ENCODE measurements at regions not wholly inside any gene's neighbourhood (a gene's known extent, or its start where the extent isn't known, plus 50 kb on each side); places are given as distances from the start of the nearest gene placed in this dataset.
A peak's percentile ranks its signal among the peaks of the same experiment; 100 is the strongest.

DNA sequence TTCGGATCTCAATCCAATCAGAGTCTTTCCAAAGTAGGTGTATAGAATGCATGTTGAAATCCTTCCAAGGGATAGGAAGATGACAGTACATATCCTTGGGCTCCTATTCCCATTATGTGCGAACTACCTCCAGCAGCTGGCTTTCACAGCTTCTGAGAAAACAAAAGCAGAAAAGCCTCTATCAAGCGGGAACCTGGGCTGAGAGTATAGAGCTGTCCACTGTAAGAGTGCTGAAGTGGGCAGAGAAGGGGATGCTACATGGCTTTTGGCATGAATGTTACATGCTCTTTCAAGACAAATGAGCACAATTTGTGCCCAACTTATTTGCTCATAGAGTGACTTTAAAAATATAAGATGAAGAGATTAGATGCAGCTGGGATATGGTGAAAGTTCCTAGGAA is 993.5 kb downstream of the CDH8 start:
- 45% methylated on average over 3 of the region's 3 CpGs for WGBS (ENCODE audit: insufficient coverage)
- CTCF ChIA-PET, result interaction anchor here (0.5 kb wide), 1 partner anchor 212 kb away, joined by 3 read pairs; no protein-coding TSS in a partner anchor
- peaks cover 0 to 1% (median 0%) of the 10 kb centered on the region in 5 experiments for H3K9me3 ChIP-seq (ENCODE audit: control extremely low read depth in 1 of 5, control insufficient read depth in 4 of 5, insufficient read depth in 2 of 5, low read depth in 1 of 5, low read length in 4 of 5)
- DNase-seq, result no peak
- H3K4me1 ChIP-seq (ENCODE audit: control extremely low read depth in 1 of 4, control insufficient read depth in 4 of 4, insufficient read depth in 4 of 4, low read length in 3 of 4), result no peaks in the 10 kb centered on the region
- H3K36me3 ChIP-seq (ENCODE audit: control insufficient read depth in 4 of 4, insufficient read depth in 4 of 4, low read length in 3 of 4), result no peaks in the 10 kb centered on the region
- H3K4me3 ChIP-seq (ENCODE audit: control insufficient read depth in 1 of 7, extremely low read depth in 1 of 7, insufficient read depth in 4 of 7, low read depth in 2 of 7, low read length in 6 of 7), result no peak overlapping the region
- POLR2A ChIA-PET, result no interaction called here
- H3K27me3 ChIP-seq (replicated peaks in 2 of 5; ENCODE audit: control insufficient read depth in 4 of 5, insufficient read depth in 5 of 5, low read length in 4 of 5), result no peaks in the 10 kb centered on the region
- no peak overlapping the region for H3K27ac ChIP-seq (ENCODE audit: insufficient read depth in 1 of 2, low read depth in 1 of 2, low read length in 2 of 2, poor library complexity in 1 of 2, severe bottlenecking in 2 of 2)

DNA sequence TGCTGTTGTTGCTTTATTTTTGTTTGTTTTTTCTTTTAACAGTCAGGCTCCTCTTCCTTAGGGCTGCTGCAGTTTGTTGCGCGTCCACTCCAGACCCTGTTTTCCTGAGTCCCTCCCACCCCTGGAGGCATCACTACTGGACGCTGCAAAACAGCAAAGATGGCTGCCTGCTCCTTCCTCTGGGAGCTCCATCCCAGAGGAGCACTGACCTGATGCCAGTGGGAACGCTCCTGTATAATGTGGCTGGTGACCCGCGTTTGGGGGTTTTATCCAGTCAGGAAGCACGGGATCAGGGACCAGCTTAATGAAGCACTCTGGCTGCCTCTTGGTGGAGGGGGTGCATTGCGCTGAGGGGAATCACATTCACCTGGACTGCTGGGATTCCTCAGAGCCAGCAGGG is 1005.6 kb downstream of the CDH8 start:
- no peaks in the 10 kb centered on the region for H3K9me3 ChIP-seq (ENCODE audit: control extremely low read depth in 1 of 5, control insufficient read depth in 4 of 5, insufficient read depth in 2 of 5, low read depth in 1 of 5, low read length in 4 of 5)
- H3K27ac ChIP-seq (ENCODE audit: insufficient read depth in 1 of 2, low read depth in 1 of 2, low read length in 2 of 2, poor library complexity in 1 of 2, severe bottlenecking in 2 of 2), result no peak overlapping the region
- POLR2A ChIA-PET, result no interaction called here
- DNase-seq, result no peak
- CTCF ChIA-PET, result no interaction called here
- H3K27me3 ChIP-seq (replicated peaks in 2 of 5; ENCODE audit: control insufficient read depth in 4 of 5, insufficient read depth in 5 of 5, low read length in 4 of 5), result peaks cover 0 to 2% (median 0%) of the 10 kb centered on the region in 5 experiments
- no peaks in the 10 kb centered on the region for H3K4me1 ChIP-seq (ENCODE audit: control extremely low read depth in 1 of 4, control insufficient read depth in 4 of 4, insufficient read depth in 4 of 4, low read length in 3 of 4)
- H3K4me3 ChIP-seq (ENCODE audit: control insufficient read depth in 1 of 7, extremely low read depth in 1 of 7, insufficient read depth in 4 of 7, low read depth in 2 of 7, low read length in 6 of 7), result no peak overlapping the region
- H3K36me3 ChIP-seq (ENCODE audit: control insufficient read depth in 4 of 4, insufficient read depth in 4 of 4, low read length in 3 of 4), result no peaks in the 10 kb centered on the region
- WGBS (ENCODE audit: insufficient coverage), result 96% methylated on average over 8 of the region's 8 CpGs

GRCh38 chr16:61024180-61024900 is 1011.9 kb downstream of the CDH8 start:
- 100% methylated on average over 1 of the region's 3 CpGs for WGBS (ENCODE audit: insufficient coverage)
- ChIA-PET POLR2A (no interaction called here), CTCF (no interaction called here)

GRCh38 chr16:61014869-61015268 is 1021.4 kb downstream of the CDH8 start:
- Histone ChIP-seq H3K27me3 (replicated peaks in 2 of 5; ENCODE audit: control insufficient read depth in 4 of 5, insufficient read depth in 5 of 5, low read length in 4 of 5) (no peaks in the 10 kb centered on the region), H3K9me3 (ENCODE audit: control extremely low read depth in 1 of 5, control insufficient read depth in 4 of 5, insufficient read depth in 2 of 5, low read depth in 1 of 5, low read length in 4 of 5) (no peaks in the 10 kb centered on the region), H3K36me3 (ENCODE audit: control insufficient read depth in 4 of 4, insufficient read depth in 4 of 4, low read length in 3 of 4) (no peaks in the 10 kb centered on the region), H3K27ac (ENCODE audit: insufficient read depth in 1 of 2, low read depth in 1 of 2, low read length in 2 of 2, poor library complexity in 1 of 2, severe bottlenecking in 2 of 2) (no peak overlapping the region), H3K4me3 (ENCODE audit: control insufficient read depth in 1 of 7, extremely low read depth in 1 of 7, insufficient read depth in 4 of 7, low read depth in 2 of 7, low read length in 6 of 7) (no peak overlapping the region), H3K4me1 (ENCODE audit: control extremely low read depth in 1 of 4, control insufficient read depth in 4 of 4, insufficient read depth in 4 of 4, low read length in 3 of 4) (no peaks in the 10 kb centered on the region)
- DNase-seq, result no peak
- POLR2A ChIA-PET, result no interaction called here
- WGBS (ENCODE audit: insufficient coverage), result 69% methylated on average over 3 of the region's 6 CpGs
- CTCF ChIA-PET, result no interaction called here

More at GRCh38 chr16:61024180-61024900, 1011.9 kb downstream of the CDH8 start:
- H3K27me3 ChIP-seq (replicated peaks in 2 of 5; ENCODE audit: control insufficient read depth in 4 of 5, insufficient read depth in 5 of 5, low read length in 4 of 5), result no peaks in the 10 kb centered on the region
- DNase-seq, result no peak
- no peaks in the 10 kb centered on the region for H3K9me3 ChIP-seq (ENCODE audit: control extremely low read depth in 1 of 5, control insufficient read depth in 4 of 5, insufficient read depth in 2 of 5, low read depth in 1 of 5, low read length in 4 of 5)
- no peaks in the 10 kb centered on the region for H3K36me3 ChIP-seq (ENCODE audit: control insufficient read depth in 4 of 4, insufficient read depth in 4 of 4, low read length in 3 of 4)
- no peak overlapping the region for H3K27ac ChIP-seq (ENCODE audit: insufficient read depth in 1 of 2, low read depth in 1 of 2, low read length in 2 of 2, poor library complexity in 1 of 2, severe bottlenecking in 2 of 2)
- H3K4me1 ChIP-seq (ENCODE audit: control extremely low read depth in 1 of 4, control insufficient read depth in 4 of 4, insufficient read depth in 4 of 4, low read length in 3 of 4), result no peaks in the 10 kb centered on the region
- H3K4me3 ChIP-seq (ENCODE audit: control insufficient read depth in 1 of 7, extremely low read depth in 1 of 7, insufficient read depth in 4 of 7, low read depth in 2 of 7, low read length in 6 of 7), result no peak overlapping the region

DNA sequence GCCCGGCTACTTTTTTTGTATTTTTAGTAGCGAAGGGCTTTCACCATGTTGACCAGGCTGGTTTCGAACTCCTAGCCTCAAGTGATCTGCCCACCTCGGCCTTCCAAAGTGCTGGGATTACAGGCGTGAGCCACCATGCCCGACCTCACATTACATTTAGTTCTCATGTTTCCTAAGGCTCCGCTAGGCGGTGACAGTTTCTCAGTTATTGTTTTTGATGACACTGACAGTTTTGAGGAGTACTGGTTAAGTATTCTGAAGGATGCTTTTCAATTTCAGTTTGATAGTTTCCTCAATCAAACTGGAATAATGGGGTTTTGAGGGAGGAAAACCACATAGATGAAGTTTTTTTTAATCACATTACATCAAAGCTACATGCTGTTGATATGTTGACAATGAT is 1028.5 kb downstream of the CDH8 start:
- WGBS (ENCODE audit: insufficient coverage), result 95% methylated on average over 4 of the region's 8 CpGs
- H3K4me1 ChIP-seq (ENCODE audit: control extremely low read depth in 1 of 4, control insufficient read depth in 4 of 4, insufficient read depth in 4 of 4, low read length in 3 of 4), result no peaks in the 10 kb centered on the region
- DNase-seq, result no peak
- ChIA-PET CTCF (no interaction called here), POLR2A (interaction anchor here (0.6 kb wide), 1 partner anchor 120 kb away, joined by 3 read pairs; no protein-coding TSS in a partner anchor)
- H3K27me3 ChIP-seq (replicated peaks in 2 of 5; ENCODE audit: control insufficient read depth in 4 of 5, insufficient read depth in 5 of 5, low read length in 4 of 5), result no peaks in the 10 kb centered on the region
- H3K4me3 ChIP-seq (ENCODE audit: control insufficient read depth in 1 of 7, extremely low read depth in 1 of 7, insufficient read depth in 4 of 7, low read depth in 2 of 7, low read length in 6 of 7), result no peak overlapping the region
- H3K9me3 ChIP-seq (ENCODE audit: control extremely low read depth in 1 of 5, control insufficient read depth in 4 of 5, insufficient read depth in 2 of 5, low read depth in 1 of 5, low read length in 4 of 5), result no peaks in the 10 kb centered on the region
- no peaks in the 10 kb centered on the region for H3K36me3 ChIP-seq (ENCODE audit: control insufficient read depth in 4 of 4, insufficient read depth in 4 of 4, low read length in 3 of 4)
- no peak overlapping the region for H3K27ac ChIP-seq (ENCODE audit: insufficient read depth in 1 of 2, low read depth in 1 of 2, low read length in 2 of 2, poor library complexity in 1 of 2, severe bottlenecking in 2 of 2)

DNA sequence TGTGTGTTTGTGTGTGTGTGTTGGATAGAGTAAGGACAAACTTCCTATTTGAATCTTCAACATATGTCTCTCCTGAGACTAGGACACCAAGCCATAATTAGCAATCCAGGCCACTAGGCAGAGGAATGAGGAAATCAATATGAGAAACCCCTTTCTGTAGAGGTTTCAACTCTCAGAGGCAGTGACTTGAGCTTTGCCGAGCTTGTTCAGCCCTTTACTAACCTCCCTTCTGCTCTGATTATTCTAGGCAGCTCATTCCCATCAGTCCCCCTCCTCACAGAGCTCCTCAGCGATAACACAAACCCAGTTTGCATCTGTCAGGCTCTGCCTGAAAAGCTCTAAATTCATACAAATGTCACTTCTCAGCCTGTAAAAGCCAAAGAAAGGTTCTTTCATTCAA is 1030.3 kb downstream of the CDH8 start:
- POLR2A ChIA-PET, result no interaction called here
- 84% methylated on average over 2 of the region's 2 CpGs for WGBS (ENCODE audit: insufficient coverage)
- Histone ChIP-seq H3K27me3 (replicated peaks in 2 of 5; ENCODE audit: control insufficient read depth in 4 of 5, insufficient read depth in 5 of 5, low read length in 4 of 5) (no peaks in the 10 kb centered on the region), H3K4me3 (ENCODE audit: control insufficient read depth in 1 of 7, extremely low read depth in 1 of 7, insufficient read depth in 4 of 7, low read depth in 2 of 7, low read length in 6 of 7) (no peak overlapping the region), H3K36me3 (ENCODE audit: control insufficient read depth in 4 of 4, insufficient read depth in 4 of 4, low read length in 3 of 4) (no peaks in the 10 kb centered on the region), H3K9me3 (ENCODE audit: control extremely low read depth in 1 of 5, control insufficient read depth in 4 of 5, insufficient read depth in 2 of 5, low read depth in 1 of 5, low read length in 4 of 5) (no peaks in the 10 kb centered on the region), H3K4me1 (ENCODE audit: control extremely low read depth in 1 of 4, control insufficient read depth in 4 of 4, insufficient read depth in 4 of 4, low read length in 3 of 4) (peaks cover 0 to 11% (median 0%) of the 10 kb centered on the region in 4 experiments), H3K27ac (ENCODE audit: insufficient read depth in 1 of 2, low read depth in 1 of 2, low read length in 2 of 2, poor library complexity in 1 of 2, severe bottlenecking in 2 of 2) (no peak overlapping the region)
- CTCF ChIA-PET, result no interaction called here
- DNase-seq, result no peak

- ChIA-PET POLR2A (no interaction called here), CTCF (no interaction called here)
- WGBS (ENCODE audit: insufficient coverage), result no CpG with 5 or more reads among the region's 4 CpGs
- H3K27me3 ChIP-seq (replicated peaks in 2 of 5; ENCODE audit: control insufficient read depth in 4 of 5, insufficient read depth in 5 of 5, low read length in 4 of 5), result no peaks in the 10 kb centered on the region
- no peaks in the 10 kb centered on the region for H3K9me3 ChIP-seq (ENCODE audit: control extremely low read depth in 1 of 5, control insufficient read depth in 4 of 5, insufficient read depth in 2 of 5, low read depth in 1 of 5, low read length in 4 of 5)
- H3K27ac ChIP-seq (ENCODE audit: insufficient read depth in 1 of 2, low read depth in 1 of 2, low read length in 2 of 2, poor library complexity in 1 of 2, severe bottlenecking in 2 of 2), result no peak overlapping the region
- peaks cover 0 to 11% (median 0%) of the 10 kb centered on the region in 4 experiments for H3K4me1 ChIP-seq (ENCODE audit: control extremely low read depth in 1 of 4, control insufficient read depth in 4 of 4, insufficient read depth in 4 of 4, low read length in 3 of 4)
- DNase-seq, result peak; percentile 27 to 77 (median 63)
- H3K4me3 ChIP-seq (ENCODE audit: control insufficient read depth in 1 of 7, extremely low read depth in 1 of 7, insufficient read depth in 4 of 7, low read depth in 2 of 7, low read length in 6 of 7), result no peak overlapping the region
- H3K36me3 ChIP-seq (ENCODE audit: control insufficient read depth in 4 of 4, insufficient read depth in 4 of 4, low read length in 3 of 4), result no peaks in the 10 kb centered on the region
Observed at GRCh38 chr16:61002479-61003204, 1033.6 kb downstream of the CDH8 start.

Measured in common myeloid progenitor, CD34-positive (primary cell).